HG02943 (cell line): ENCODE measurements at regions not wholly inside any gene's neighbourhood (a gene's known extent, or its start where the extent isn't known, plus 50 kb on each side); places are given as distances from the start of the nearest gene placed in this dataset.
"Not testable (repeated sequence)": the region's sequence is repeated elsewhere in the genome, so short reads cannot be mapped to it uniquely, and the experiment has no call there.

Experiments
- ATAC-seq: cut with Tn5 transposase; IDR thresholded peaks from one replicate; pipeline ENCODE4 v1.9.1; 2021; ENCODE audit warnings: mild to moderate bottlenecking, low read depth, moderate library complexity; ENCODE audit not compliant: unreplicated experiment

- no peak for ATAC-seq
Observed at GRCh38 chr2:35963824-35964223, 391.8 kb upstream of the CRIM1 start.

DNA sequence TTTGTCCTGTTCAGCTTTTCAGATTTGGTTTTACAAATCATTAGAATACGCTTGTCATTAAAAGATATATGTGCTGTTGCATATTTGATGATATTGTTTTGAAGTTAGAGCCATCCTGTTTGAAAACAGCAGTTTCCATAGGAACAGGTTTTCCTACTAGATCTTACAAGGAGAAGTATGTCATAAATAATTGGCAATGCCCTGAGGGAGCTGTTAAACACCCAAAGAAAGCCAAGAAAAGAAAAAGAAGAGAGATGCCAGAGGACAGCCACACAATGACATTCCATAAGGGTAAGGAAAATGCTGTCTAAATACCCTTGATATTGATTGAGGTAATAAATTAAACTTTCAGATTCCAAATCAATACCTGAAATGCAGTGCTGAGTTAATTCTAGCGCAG is 392.2 kb upstream of the CRIM1 start:
- no peak for ATAC-seq

DNA sequence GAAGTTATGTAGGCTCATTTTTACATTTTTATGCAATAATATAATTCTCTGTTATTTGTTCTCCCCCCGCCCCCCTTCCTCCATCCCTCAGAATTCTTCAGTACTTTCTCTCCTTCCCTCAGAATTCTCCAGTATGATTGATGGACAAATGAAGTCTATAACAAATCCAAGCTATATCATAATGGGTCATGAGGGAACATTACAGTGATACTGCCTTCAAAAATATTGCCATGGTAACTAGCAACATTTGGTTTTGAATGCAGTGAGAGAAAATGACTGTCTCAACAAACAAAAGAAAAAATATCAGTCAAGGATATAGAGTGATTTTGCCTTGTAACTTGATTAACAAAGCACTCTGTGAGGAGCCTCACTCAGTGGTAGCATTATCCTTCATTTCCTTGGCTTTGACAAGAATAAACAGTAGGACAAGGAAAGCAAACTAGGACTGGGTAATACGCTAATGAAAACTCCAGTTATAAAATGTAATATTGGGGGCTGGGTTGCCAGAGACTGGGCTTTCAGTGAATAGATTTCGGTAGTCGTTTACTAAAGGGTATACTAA is 392.9 kb upstream of the CRIM1 start:
- no peak for ATAC-seq

- ATAC-seq = no peak
Observed at GRCh38 chr2:35960596-35960995, 395.0 kb upstream of the CRIM1 start.

GRCh38 chr2:35957053-35957452 is 398.5 kb upstream of the CRIM1 start:
- not testable (repeated sequence) for ATAC-seq

DNA sequence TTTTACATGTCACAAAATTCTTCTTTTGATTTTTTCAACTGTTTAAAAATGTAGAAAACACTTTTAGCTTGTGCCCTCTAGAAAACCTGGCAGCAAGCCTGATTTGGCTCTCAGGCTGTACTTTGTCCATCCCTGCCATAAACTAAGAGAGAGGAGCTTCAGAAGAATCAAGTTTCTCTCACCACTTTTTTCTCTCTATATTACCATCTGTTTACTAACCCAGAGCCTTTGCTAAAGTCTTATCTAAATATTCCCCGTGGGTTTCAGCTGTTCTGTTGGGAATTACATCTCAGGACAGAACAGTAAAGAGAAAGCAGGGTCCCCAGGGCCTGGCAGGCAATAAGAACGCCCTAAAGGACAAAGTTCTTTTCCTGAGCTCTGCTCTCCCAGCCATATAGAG is 409.1 kb upstream of the CRIM1 start:
- no peak for ATAC-seq

- ATAC-seq = no peak
Observed at GRCh38 chr2:35938838-35939237, 416.7 kb upstream of the CRIM1 start.

DNA sequence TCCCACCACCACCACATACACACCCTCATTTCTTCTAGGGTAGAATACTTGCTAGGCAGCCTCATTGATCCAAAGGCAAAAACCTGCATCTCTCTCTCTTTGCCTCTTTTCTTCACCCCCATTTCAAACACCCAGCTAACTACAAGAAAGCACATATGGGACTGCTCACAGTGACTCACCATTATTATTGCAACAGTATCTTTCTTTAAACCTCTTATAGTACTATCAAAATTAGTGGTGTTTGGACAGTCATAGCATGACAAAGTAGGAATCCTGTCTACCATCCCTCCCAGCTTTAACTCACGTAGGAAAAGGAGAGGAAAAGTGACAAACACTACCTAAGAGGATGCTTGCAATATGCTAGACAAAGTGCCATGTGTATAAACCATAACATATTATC is 422.5 kb upstream of the CRIM1 start:
- ATAC-seq = no peak

DNA sequence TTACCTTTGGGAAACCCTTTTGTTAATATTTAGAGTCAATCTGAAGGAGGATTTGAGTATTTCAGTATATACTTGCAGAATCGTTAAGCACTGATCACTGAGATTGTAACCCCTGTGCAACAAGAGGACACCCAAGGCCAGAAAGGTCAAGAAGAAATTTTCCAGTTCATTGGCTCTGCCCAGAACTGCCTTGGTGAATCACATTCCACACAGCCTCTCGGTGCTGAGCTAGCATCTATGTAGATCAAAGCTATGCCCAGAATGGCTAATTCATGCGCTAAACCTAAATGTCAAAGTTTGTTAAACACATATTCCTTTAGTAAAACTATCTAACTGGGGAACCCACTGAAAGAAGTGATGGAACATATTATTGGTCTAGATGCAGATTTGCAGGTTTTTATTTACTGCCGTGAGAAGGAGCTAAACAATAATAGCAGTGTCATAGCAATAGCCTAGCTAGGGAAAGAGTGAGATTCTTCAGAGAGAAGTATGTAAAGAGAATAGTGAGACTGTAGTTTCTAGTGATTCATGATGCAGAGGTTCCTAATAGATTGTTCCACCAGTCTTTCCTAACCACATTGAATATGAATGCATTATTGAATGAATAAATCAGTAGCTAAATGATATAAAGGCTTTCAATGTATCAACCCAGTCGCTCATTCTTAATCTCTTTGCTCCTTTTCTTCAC is 423.2 kb upstream of the CRIM1 start:
- no peak for ATAC-seq

DNA sequence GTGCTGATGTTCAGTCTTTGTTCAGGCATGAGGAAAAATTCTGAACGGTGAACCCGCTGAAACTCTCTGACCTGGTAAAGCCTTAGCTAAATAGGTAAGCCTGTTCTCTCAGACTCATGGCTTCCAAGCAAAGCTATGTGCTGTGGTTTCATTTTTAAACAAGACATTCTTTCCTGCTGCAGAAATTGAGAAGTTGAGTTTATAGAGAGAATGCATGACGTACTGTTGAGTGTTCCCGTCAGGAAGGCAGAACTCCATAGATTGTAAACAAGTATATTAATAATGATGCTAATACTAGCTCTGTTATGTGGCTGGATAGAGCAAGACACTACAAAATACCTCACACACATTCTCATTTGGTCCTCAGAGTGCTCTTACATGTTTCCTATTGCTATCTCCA is 424.0 kb upstream of the CRIM1 start:
- no peak for ATAC-seq

DNA sequence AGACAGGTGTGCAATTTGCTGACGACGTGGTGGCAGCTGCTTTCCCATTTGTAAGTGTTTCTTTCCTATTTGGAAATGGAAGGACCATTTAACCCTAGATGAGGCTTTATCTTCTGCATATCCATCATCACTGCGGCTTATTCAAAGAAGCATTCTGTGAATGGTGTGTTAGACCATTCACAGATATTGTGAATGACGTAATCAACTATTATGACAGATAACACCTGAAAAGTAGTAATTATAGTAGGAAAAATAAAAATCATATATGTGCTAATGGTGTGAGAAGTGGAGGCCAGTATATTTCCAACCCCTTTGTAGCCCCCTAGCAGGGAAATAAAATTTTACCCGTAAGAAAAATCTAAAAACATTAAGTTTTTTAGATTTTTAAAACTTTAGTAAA is 424.5 kb upstream of the CRIM1 start:
- ATAC-seq = no peak

- no peak for ATAC-seq
Observed at GRCh38 chr2:35929551-35929950, 426.0 kb upstream of the CRIM1 start.

DNA sequence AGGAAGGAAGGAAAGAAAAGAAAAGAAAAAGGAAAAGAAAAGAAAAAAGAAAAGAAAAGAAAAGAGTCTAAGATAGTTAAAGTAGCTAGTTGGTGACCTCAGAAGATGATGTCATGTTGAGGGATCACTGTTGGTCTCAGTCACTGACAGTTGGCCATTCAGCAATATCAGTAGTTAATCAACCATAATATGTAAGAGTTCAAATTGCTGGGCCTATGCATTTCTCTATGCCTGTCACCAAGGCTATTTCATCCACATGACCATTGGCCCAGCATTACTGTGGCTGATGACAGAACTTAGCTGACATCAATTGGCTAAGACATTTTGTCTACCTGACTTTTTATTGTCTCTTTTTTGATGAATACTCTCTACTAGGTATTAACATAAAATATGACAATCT is 435.5 kb upstream of the CRIM1 start:
- no peak for ATAC-seq

GRCh38 chr2:35915261-35915660 is 440.3 kb upstream of the CRIM1 start:
- no peak for ATAC-seq

DNA sequence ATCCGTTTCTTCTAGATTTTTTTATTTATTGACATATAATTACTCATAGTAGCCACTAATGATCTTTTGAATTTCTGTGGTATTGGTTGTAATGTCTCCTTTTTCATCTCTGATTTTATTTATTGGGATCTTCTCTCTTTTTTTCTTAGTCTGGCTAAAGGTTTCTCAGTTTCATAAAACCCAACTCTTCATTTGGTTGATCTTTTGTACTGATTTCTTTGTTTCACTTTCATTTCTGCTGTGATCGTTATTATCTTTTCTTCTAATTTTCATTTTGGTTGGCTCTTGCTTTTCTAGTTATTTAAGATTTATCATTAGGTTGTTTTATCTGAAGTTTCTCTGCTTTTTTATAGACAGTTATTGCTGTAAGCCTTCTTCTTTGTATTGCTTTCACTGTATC is 463.6 kb upstream of the CRIM1 start:
- no peak for ATAC-seq

DNA sequence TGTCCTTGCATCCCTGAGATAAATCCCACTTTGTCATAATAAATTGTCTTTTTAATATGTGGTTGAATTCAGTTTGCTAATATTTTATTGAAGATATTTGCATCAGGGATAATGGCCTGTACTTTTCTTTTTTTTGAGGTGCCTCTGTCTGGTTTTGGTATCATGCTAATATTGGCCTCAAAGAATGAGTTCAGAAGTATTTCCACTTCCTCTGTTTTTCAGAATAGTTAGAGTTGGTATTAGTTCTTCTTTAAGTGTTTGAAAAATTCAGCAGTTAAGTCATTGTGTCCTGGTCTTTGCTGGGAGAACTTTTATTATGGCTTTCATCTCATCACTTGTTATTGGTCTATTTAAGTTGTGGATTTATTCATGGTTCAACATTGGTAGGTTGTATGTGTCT is 464.1 kb upstream of the CRIM1 start:
- no peak for ATAC-seq

- ATAC-seq = no peak
Observed at GRCh38 chr2:35887146-35887545, 468.4 kb upstream of the CRIM1 start.

DNA sequence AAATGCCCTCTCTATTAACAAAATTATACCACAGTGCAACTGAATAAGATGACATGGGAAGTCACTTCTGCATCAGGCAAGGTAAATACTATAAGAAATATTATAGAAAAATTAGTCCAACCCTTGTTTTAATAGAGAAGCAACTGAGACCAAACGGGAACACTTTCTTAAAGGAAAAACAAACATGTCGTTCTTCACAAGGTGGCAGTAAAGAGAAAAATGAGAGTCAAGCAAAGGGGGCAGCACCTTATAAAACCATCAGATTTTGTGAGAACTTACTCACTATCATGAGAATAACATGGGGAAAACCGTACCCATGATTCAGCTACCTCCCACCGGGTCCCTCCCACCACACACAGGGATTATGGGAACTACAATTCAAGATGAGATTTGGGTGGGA is 481.7 kb upstream of the CRIM1 start:
- no peak for ATAC-seq

GRCh38 chr2:35871672-35872071 is 483.9 kb upstream of the CRIM1 start:
- ATAC-seq = no peak

GRCh38 chr2:35870713-35871112 is 484.9 kb upstream of the CRIM1 start:
- ATAC-seq = no peak

DNA sequence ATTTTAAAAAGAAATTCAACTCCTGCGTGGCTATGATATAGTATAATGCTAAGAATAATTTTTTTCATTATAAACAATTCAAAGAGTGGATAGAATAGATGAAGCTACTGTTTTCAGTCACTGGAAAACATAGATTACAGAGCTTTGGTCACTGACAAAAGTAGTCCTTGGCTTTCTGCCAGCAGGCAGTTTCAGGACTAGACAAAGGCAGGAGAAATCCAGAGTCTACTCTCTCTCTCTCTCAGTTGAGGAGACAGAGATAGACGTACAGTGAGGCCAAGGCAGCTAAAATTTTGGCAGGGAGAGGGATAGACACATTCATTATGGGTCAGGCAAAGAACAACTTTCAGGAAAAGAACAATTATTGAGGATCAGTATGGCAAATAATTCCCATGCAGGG is 491.4 kb upstream of the CRIM1 start:
- no peak for ATAC-seq

- ATAC-seq = no peak
Observed at GRCh38 chr2:35858216-35858615, 497.4 kb upstream of the CRIM1 start.

GRCh38 chr2:35857498-35857897 is 498.1 kb upstream of the CRIM1 start:
- no peak for ATAC-seq
